WTC11 (cell line): ENCODE measurements at regions not wholly inside any gene's neighbourhood (a gene's known extent, or its start where the extent isn't known, plus 50 kb on each side); places are given as distances from the start of the nearest gene placed in this dataset.

Experiments
- ATAC-seq: fragments of 200-7000 bp; cut with Tn5 transposase; 2 replicates; pipeline ENCODE4 v1.10.0; 2021; ENCODE audit warnings: mild to moderate bottlenecking, moderate library complexity
- CTCF ChIA-PET: fragments of 300-600 bp; sonication (Branson Sonifier 250); formaldehyde crosslinking; loops from one replicate; lab custom pipeline; 2021; ENCODE audit warnings: antibody characterized with exemption; lab: Charles Lee
- POLR2A ChIA-PET: fragments of 350-600 bp; sonication (Branson Sonifier 250); formaldehyde crosslinking; loops from one replicate; lab custom pipeline; 2021; ENCODE audit warnings: antibody characterized with exemption; lab: Charles Lee
- DNase-seq: peaks from one replicate; pipeline ENCODE4 v3.0.0; 2021; ENCODE audit warnings: low spot score
- H3K27ac Mint-ChIP-seq: 2 replicates; pipeline ENCODE4 v1.8.0; 2021; ENCODE audit warnings: mixed read lengths
- H3K27me3 Mint-ChIP-seq: 2 replicates; pipeline ENCODE4 v1.8.0; 2021; ENCODE audit warnings: low read depth, mild to moderate bottlenecking, moderate library complexity, mixed read lengths
- H3K36me3 Mint-ChIP-seq: 2 replicates; pipeline ENCODE4 v1.8.0; 2021; ENCODE audit warnings: mixed read lengths
- H3K4me1 Mint-ChIP-seq: 2 replicates; pipeline ENCODE4 v1.8.0; 2022; ENCODE audit warnings: mixed read lengths
- H3K4me3 Mint-ChIP-seq: 2 replicates; pipeline ENCODE4 v1.8.0; 2021; ENCODE audit warnings: mild to moderate bottlenecking, moderate library complexity, mixed read lengths
- H3K9me3 Mint-ChIP-seq: 2 replicates; pipeline ENCODE4 v1.8.0; 2021; ENCODE audit warnings: mixed read lengths
- ATF1 ChIP-seq: sonication (generic); formaldehyde crosslinking; IDR thresholded peaks from 2 replicates; pipeline ENCODE4 v1.8.1; 2023; ENCODE audit warnings: mild to moderate bottlenecking, moderate library complexity, missing genetic modification reagents
- CDX4 ChIP-seq: fragments of 250-450 bp; sonication (Bioruptor Pico); IDR thresholded peaks from 2 replicates; pipeline ENCODE4 v1.9.0; 2021; ENCODE audit warnings: moderate library complexity, mild to moderate bottlenecking, inconsistent platforms, borderline replicate concordance
- FOXK1 ChIP-seq: sonication (generic); formaldehyde crosslinking; IDR thresholded peaks from 2 replicates; pipeline ENCODE4 v1.8.0; 2022; ENCODE audit warnings: mild to moderate bottlenecking, moderate library complexity, missing genetic modification reagents
- GRHL2 ChIP-seq: fragments of 250-450 bp; sonication (Bioruptor Pico); IDR thresholded peaks from 2 replicates; pipeline ENCODE4 v1.8.0; 2022; ENCODE audit warnings: mild to moderate bottlenecking, moderate library complexity; ENCODE audit not compliant: insufficient replicate concordance, severe bottlenecking
- HMGA2 ChIP-seq: fragments of 250-450 bp; sonication (Bioruptor Pico); IDR thresholded peaks from 2 replicates; pipeline ENCODE4 v1.4.0; 2021; ENCODE audit warnings: mild to moderate bottlenecking, moderate library complexity
- HMGXB4 ChIP-seq: sonication (generic); formaldehyde crosslinking; IDR thresholded peaks from 2 replicates; pipeline ENCODE4 v1.8.1; 2023; ENCODE audit warnings: mild to moderate bottlenecking, moderate library complexity, missing genetic modification reagents
- MLX ChIP-seq: sonication (generic); formaldehyde crosslinking; IDR thresholded peaks from 2 replicates; pipeline ENCODE4 v1.8.1; 2023; ENCODE audit warnings: mild to moderate bottlenecking, missing genetic modification reagents, moderate library complexity
- NFATC4 ChIP-seq: fragments of 250-450 bp; sonication (Bioruptor Pico); IDR thresholded peaks from 2 replicates; pipeline ENCODE4 v1.9.0; 2021; ENCODE audit warnings: mild to moderate bottlenecking
- NFYB ChIP-seq: sonication (generic); formaldehyde crosslinking; conservative IDR thresholded peaks from 2 replicates; pipeline ENCODE4 v1.8.0; 2022; ENCODE audit warnings: low read depth, missing genetic modification reagents
- NR1H2 ChIP-seq: sonication (generic); formaldehyde crosslinking; IDR thresholded peaks from 2 replicates; pipeline ENCODE4 v1.9.0; 2021; ENCODE audit warnings: mild to moderate bottlenecking, moderate library complexity, missing genetic modification reagents
- PRRX2 ChIP-seq: fragments of 250-450 bp; sonication (Bioruptor Pico); IDR thresholded peaks from 2 replicates; pipeline ENCODE4 v1.8.0; 2021; ENCODE audit warnings: mild to moderate bottlenecking
- RELA ChIP-seq: sonication (generic); formaldehyde crosslinking; IDR thresholded peaks from 2 replicates; pipeline ENCODE4 v1.8.1; 2022; ENCODE audit warnings: missing genetic modification reagents, mild to moderate bottlenecking, borderline replicate concordance
- SOX15 ChIP-seq: fragments of 250-450 bp; sonication (Bioruptor Pico); IDR thresholded peaks from 2 replicates; pipeline ENCODE4 v1.9.0; 2021; ENCODE audit warnings: mild to moderate bottlenecking
- SP1 ChIP-seq: sonication (generic); formaldehyde crosslinking; conservative IDR thresholded peaks from 2 replicates; pipeline ENCODE4 v1.8.1; 2022; ENCODE audit warnings: missing genetic modification reagents
- TEAD1 ChIP-seq: sonication (generic); formaldehyde crosslinking; IDR thresholded peaks from 2 replicates; pipeline ENCODE4 v1.8.0; 2022; ENCODE audit warnings: mild to moderate bottlenecking, missing genetic modification reagents
- ZBTB43 ChIP-seq: sonication (generic); formaldehyde crosslinking; IDR thresholded peaks from 2 replicates; pipeline ENCODE4 v1.8.1; 2023; ENCODE audit warnings: mild to moderate bottlenecking, missing genetic modification reagents
- ZMAT4 ChIP-seq: fragments of 250-450 bp; sonication (Bioruptor Pico); IDR thresholded peaks from 2 replicates; pipeline ENCODE4 v1.9.0; 2021; ENCODE audit warnings: mild to moderate bottlenecking
- ZNF263 ChIP-seq: sonication (generic); formaldehyde crosslinking; IDR thresholded peaks from 2 replicates; pipeline ENCODE4 v1.8.1; 2022; ENCODE audit warnings: low read depth, mild to moderate bottlenecking, moderate library complexity, missing genetic modification reagents
- ZNF396 ChIP-seq: fragments of 250-450 bp; sonication (Bioruptor Pico); IDR thresholded peaks from 2 replicates; pipeline ENCODE4 v1.8.0; 2021; ENCODE audit warnings: mild to moderate bottlenecking, moderate library complexity, borderline replicate concordance
- ZNF423 ChIP-seq: fragments of 250-450 bp; sonication (Bioruptor Pico); IDR thresholded peaks from 2 replicates; pipeline ENCODE4 v2.1.2; 2022; ENCODE audit warnings: mild to moderate bottlenecking, moderate library complexity
- ZNF425 ChIP-seq: fragments of 250-450 bp; sonication (Bioruptor Pico); conservative IDR thresholded peaks from 2 replicates; pipeline ENCODE4 v1.9.0; 2021; ENCODE audit warnings: mild to moderate bottlenecking
- ZSCAN18 ChIP-seq: fragments of 250-450 bp; sonication (Bioruptor Pico); IDR thresholded peaks from 2 replicates; pipeline ENCODE4 v2.1.2; 2022; ENCODE audit warnings: mild to moderate bottlenecking, moderate library complexity

GRCh38 chr18:40606996-40607395, 1348.0 kb upstream of the PIK3C3 start:
- H3K36me3 Mint-ChIP-seq, result no peaks in the 10 kb centered on the region
- DNase-seq (no peak), ATAC-seq (no peak)
- no peak overlapping the region for H3K4me3 Mint-ChIP-seq
- H3K9me3 Mint-ChIP-seq, result no peaks in the 10 kb centered on the region; the same call in 1 of the 2 replicates
- peaks cover 13% of the 10 kb centered on the region for H3K4me1 Mint-ChIP-seq
- CTCF ChIA-PET, result interaction anchor here (0.5 kb wide), 1 partner anchor 51 kb away, joined by 3 read pairs; no protein-coding TSS in a partner anchor
- no peaks in the 10 kb centered on the region for H3K27me3 Mint-ChIP-seq
- POLR2A ChIA-PET, result no interaction called here
- TF ChIP-seq PRRX2 (CRISPR knock-in tag) (no peak), GRHL2 (no peak), ATF1 (CRISPR knock-in tag) (no peak), ZNF396 (CRISPR knock-in tag) (no peak), TEAD1 (no peak), ZNF423 (CRISPR knock-in tag) (no peak), CDX4 (CRISPR knock-in tag) (no peak), MLX (CRISPR knock-in tag) (no peak), ZBTB43 (CRISPR knock-in tag) (no peak), FOXK1 (no peak), ZMAT4 (CRISPR knock-in tag) (no peak)
- no peak overlapping the region for H3K27ac Mint-ChIP-seq

- ChIA-PET POLR2A (no interaction called here), CTCF (no interaction called here)
- ATAC-seq (no peak), DNase-seq (no peak)
- Mint-ChIP-seq H3K27me3 (no peaks in the 10 kb centered on the region), H3K4me3 (no peak overlapping the region), H3K9me3 (peaks cover 12% of the 10 kb centered on the region), H3K4me1 (no peaks in the 10 kb centered on the region), H3K27ac (no peak overlapping the region), H3K36me3 (peaks cover 3% of the 10 kb centered on the region; the same call in 1 of the 2 replicates)
- TF ChIP-seq NR1H2, result no peak
- TF ChIP-seq ZNF423 (CRISPR knock-in tag), result no peak
- TF ChIP-seq FOXK1, result no peak
- no peak for TF ChIP-seq ZSCAN18 (CRISPR knock-in tag)
- no peak for TF ChIP-seq SP1
- TF ChIP-seq CDX4 (CRISPR knock-in tag), result no peak
- no peak for TF ChIP-seq MLX (CRISPR knock-in tag)
- TF ChIP-seq RELA (CRISPR knock-in tag), result no peak
- no peak for TF ChIP-seq NFYB (CRISPR knock-in tag)
- no peak for TF ChIP-seq HMGXB4
- TF ChIP-seq ZNF425 (CRISPR knock-in tag), result no peak
- TF ChIP-seq SOX15 (CRISPR knock-in tag), result no peak
- TF ChIP-seq HMGA2, result no peak
- TF ChIP-seq NFATC4 (CRISPR knock-in tag), result no peak
- TF ChIP-seq ZNF263 (CRISPR knock-in tag), result no peak
Observed at GRCh38 chr18:40583671-40584070, 1371.4 kb upstream of the PIK3C3 start.
